ENCODE measurements at regions not wholly inside any gene's neighbourhood (a gene's known extent, or its start where the extent isn't known, plus 50 kb on each side); places are given as distances from the start of the nearest gene placed in this dataset.

DNA sequence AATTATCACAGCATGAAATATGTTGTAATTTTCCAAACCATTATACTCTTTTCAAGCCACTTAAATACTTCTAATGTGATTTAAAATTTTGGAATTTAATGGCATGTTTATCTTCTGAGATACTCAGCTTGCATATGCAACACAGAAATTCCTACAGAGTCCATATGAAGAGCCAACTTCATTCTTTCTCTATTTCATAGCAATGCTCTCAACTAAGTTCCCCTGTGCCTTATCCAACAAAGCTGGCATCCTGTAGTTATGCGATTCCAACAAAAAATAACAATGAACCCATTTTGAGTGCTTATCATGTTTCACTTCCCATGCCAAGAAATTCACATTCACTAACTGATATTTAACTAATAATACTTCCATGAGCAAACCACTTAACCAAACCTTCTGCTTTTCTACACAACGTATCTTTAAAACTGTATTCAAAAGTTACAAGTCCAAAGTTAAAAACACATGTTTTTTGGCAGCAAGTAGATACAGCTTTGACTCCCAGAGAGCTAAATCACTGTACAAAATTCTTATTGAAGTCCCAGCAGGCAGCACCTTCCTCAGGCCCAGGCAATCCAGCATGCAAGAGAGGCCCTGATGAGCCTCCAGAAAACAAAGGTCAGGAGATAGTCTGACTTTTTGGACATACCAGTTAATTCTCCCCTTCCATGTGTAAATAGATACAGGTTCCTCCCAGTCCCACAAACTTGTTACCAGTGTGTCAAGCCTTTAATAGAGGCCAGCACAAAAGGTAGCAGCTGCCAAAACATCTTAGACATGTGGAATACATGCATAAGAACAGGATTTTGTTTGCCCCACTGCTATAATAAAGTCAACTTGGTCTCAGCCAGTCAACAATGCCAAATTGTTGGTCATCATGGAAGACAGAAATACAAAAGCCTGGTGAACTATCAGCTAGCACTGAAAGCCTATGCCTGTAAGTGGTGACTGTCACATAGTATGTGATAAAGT is 113.1 kb upstream of the WDR75 start:
- peaks cover 5% of the 10 kb centered on the region for H3K4me1 Mint-ChIP-seq
- H3K36me3 Mint-ChIP-seq (ENCODE audit: low read depth) = peaks cover 18% of the 10 kb centered on the region
- H3K4me3 Mint-ChIP-seq = no peak overlapping the region
- H3K27me3 Mint-ChIP-seq (ENCODE audit: low read depth, poor library complexity) = no peaks in the 10 kb centered on the region
- no peak for DNase-seq
- H3K9me3 Mint-ChIP-seq = peaks cover 24% of the 10 kb centered on the region
- TF ChIP-seq, protein P1, sequence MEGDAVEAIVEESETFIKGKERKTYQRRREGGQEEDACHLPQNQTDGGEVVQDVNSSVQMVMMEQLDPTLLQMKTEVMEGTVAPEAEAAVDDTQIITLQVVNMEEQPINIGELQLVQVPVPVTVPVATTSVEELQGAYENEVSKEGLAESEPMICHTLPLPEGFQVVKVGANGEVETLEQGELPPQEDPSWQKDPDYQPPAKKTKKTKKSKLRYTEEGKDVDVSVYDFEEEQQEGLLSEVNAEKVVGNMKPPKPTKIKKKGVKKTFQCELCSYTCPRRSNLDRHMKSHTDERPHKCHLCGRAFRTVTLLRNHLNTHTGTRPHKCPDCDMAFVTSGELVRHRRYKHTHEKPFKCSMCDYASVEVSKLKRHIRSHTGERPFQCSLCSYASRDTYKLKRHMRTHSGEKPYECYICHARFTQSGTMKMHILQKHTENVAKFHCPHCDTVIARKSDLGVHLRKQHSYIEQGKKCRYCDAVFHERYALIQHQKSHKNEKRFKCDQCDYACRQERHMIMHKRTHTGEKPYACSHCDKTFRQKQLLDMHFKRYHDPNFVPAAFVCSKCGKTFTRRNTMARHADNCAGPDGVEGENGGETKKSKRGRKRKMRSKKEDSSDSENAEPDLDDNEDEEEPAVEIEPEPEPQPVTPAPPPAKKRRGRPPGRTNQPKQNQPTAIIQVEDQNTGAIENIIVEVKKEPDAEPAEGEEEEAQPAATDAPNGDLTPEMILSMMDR (IDR thresholded peaks at IDR 0.05) = no peak
- H3K27ac Mint-ChIP-seq = no peak overlapping the region

DNA sequence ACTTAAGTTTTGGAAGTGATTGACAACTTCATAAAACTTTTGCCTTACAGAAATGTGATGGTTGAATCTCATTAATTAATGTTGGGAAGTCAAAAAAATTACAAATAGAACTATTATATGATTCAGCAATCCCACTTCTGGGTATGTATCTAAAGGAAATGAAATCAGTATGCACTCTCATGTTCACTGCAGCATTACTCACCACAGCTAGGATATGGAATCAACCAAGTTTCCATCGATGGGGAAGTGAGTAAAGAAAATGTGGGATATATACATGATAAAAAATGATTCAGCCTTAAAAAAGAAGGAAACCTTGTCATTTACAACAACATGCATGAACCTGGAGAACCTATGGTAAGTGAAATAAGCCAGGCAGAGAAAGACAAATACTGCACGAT is 112.4 kb upstream of the WDR75 start:
- TF ChIP-seq, protein P1 (IDR thresholded peaks at IDR 0.05) = no peak
- Mint-ChIP-seq H3K27me3 (ENCODE audit: low read depth, poor library complexity) (no peaks in the 10 kb centered on the region), H3K9me3 (peaks cover 24% of the 10 kb centered on the region), H3K36me3 (ENCODE audit: low read depth) (peaks cover 18% of the 10 kb centered on the region), H3K4me1 (peaks cover 5% of the 10 kb centered on the region), H3K27ac (no peak overlapping the region), H3K4me3 (no peak overlapping the region)
- DNase-seq = no peak

DNA sequence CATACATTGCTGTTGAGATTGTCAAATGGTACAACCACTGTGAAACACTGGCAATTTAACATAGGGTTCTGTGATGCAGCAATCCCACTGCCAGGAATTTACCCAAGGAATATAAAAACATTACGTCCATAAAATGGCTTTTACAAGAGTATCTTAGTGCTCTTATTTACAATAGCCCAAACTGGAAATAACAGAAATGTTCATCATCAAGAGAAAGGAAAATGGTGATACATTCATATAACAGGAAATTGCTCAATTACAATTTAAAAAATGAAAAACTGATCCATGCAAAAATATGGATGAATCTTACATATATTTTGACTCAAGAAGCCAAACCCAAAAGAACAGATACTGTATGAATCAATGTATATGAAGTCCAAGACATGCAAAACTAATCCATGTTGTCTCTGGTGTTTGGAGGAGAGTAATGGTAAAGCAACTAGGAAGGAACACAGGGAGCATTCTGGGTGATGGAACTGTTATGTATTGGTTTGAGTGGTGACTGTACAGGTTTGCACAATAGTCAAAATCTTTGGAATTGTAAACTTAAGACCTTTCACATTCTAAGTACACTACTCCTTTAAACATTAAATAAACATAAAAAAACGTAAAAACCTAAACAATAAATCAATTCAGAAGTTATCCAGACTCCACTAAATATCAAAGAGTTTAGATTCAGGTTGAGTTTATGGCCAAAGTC is 104.8 kb upstream of the WDR75 start:
- TF ChIP-seq, protein P1 (IDR thresholded peaks at IDR 0.05) = no peak
- Mint-ChIP-seq H3K27me3 (ENCODE audit: low read depth, poor library complexity) (peaks cover 3% of the 10 kb centered on the region), H3K36me3 (ENCODE audit: low read depth) (peaks cover 22% of the 10 kb centered on the region), H3K9me3 (peaks cover 31% of the 10 kb centered on the region), H3K27ac (no peak overlapping the region), H3K4me3 (no peak overlapping the region), H3K4me1 (no peaks in the 10 kb centered on the region)
- no peak for DNase-seq

DNA sequence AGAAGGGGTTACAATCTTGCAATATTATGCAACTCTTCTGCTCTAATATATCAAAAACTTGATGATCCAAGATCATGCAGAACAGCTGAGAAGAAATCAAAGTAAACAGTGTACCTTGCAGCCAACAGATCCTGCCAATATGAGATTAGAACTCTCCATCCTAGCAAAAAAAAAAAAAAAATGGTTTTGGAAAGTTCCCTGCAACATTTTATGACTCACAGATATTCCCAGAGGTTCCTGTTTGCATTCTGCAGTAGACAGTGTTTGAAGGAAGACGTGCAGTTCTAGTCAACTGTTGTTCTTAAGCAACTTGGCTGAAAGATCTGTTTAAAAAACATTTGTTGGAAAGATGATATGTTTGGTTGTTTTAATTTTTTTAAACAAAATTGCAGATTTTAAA is 103.6 kb upstream of the WDR75 start:
- H3K4me3 Mint-ChIP-seq = no peak overlapping the region
- H3K27ac Mint-ChIP-seq = no peak overlapping the region
- peaks cover 3% of the 10 kb centered on the region for H3K27me3 Mint-ChIP-seq (ENCODE audit: low read depth, poor library complexity)
- no peaks in the 10 kb centered on the region for H3K4me1 Mint-ChIP-seq
- DNase-seq = no peak
- H3K9me3 Mint-ChIP-seq = peaks cover 28% of the 10 kb centered on the region
- H3K36me3 Mint-ChIP-seq (ENCODE audit: low read depth) = peaks cover 15% of the 10 kb centered on the region
- TF ChIP-seq, protein P1 (IDR thresholded peaks at IDR 0.05) = no peak

DNA sequence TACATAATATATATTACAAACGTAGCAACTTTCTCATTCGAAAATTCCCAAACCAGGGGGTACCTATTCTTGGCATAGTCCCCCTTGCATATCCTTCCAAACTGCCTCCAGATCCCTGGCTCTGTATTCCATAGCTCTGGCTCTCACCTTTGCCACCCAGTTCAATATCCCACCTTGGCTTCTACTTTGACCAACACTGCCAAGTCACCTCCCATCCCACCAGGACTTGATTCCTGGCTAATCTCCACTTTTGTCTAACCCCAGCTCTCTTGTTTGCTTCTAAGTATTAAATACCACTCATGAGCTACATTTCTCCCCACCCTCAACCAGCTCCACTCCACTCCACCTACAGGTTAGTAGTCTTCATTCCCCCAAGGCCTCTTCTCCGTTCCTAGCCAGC is 103.2 kb upstream of the WDR75 start:
- Mint-ChIP-seq H3K4me1 (no peaks in the 10 kb centered on the region), H3K36me3 (ENCODE audit: low read depth) (peaks cover 13% of the 10 kb centered on the region), H3K9me3 (peaks cover 31% of the 10 kb centered on the region), H3K4me3 (no peak overlapping the region), H3K27ac (no peak overlapping the region), H3K27me3 (ENCODE audit: low read depth, poor library complexity) (peaks cover 3% of the 10 kb centered on the region)
- TF ChIP-seq, protein P1 (IDR thresholded peaks at IDR 0.05) = no peak
- no peak for DNase-seq
